Neural progenitor cell (in vitro differentiated cells): ENCODE measurements at regions not wholly inside any gene's neighbourhood (a gene's known extent, or its start where the extent isn't known, plus 50 kb on each side); places are given as distances from the start of the nearest gene placed in this dataset.

Experiments
- DNase-seq: peaks from one replicate; pipeline ENCODE4 v3.0.0-alpha.2; 2016; ENCODE audit warnings: low spot score
- H2AFZ ChIP-seq: fragments of 200-600 bp; sonication (generic); replicated peaks from 2 replicates; pipeline ENCODE4 v1.6.1; 2016; ENCODE audit warnings: antibody characterized with exemption
- H3F3A ChIP-seq: fragments of 200-600 bp; sonication (generic); 2 replicates; pipeline ENCODE4 v1.6.1; 2016; ENCODE audit warnings: antibody characterized with exemption, low read depth
- H3K27ac ChIP-seq: fragments of 200-600 bp; sonication (generic); 2 replicates; pipeline ENCODE4 v1.5.1; 2016; ENCODE audit warnings: mild to moderate bottlenecking
- H3K27me3 ChIP-seq: fragments of 200-600 bp; sonication (generic); 2 replicates; pipeline ENCODE4 v1.6.1; 2016; ENCODE audit warnings: mild to moderate bottlenecking, moderate library complexity
- H3K36me3 ChIP-seq: fragments of 200-600 bp; sonication (generic); 2 replicates; pipeline ENCODE4 v1.5.1; 2016
- H3K4me1 ChIP-seq: fragments of 200-600 bp; sonication (generic); 2 replicates; pipeline ENCODE4 v1.6.1; 2016; ENCODE audit warnings: mixed run types
- H3K4me2 ChIP-seq: fragments of 200-600 bp; sonication (generic); 2 replicates; pipeline ENCODE4 v1.6.1; 2016
- H3K4me3 ChIP-seq: fragments of 200-600 bp; sonication (generic); 2 replicates; pipeline ENCODE4 v1.5.1; 2016
- H3K79me2 ChIP-seq: fragments of 200-600 bp; sonication (generic); 2 replicates; pipeline ENCODE4 v1.6.1; 2016; ENCODE audit warnings: low read depth
- H3K9ac ChIP-seq: fragments of 200-600 bp; sonication (generic); 2 replicates; pipeline ENCODE4 v1.6.1; 2016
- H3K9me3 ChIP-seq: fragments of 200-600 bp; sonication (generic); 2 replicates; pipeline ENCODE4 v1.5.1; 2016; ENCODE audit warnings: low read depth
- H4K20me1 ChIP-seq: fragments of 200-600 bp; sonication (generic); 2 replicates; pipeline ENCODE4 v1.6.1; 2016; ENCODE audit warnings: low read depth
- H3K27ac Mint-ChIP-seq: 3 replicates; pipeline ENCODE4 v1.8.0; 2021; ENCODE audit warnings: mixed read lengths
- H3K27me3 Mint-ChIP-seq: 2 replicates; pipeline ENCODE4 v1.8.0; 2022; ENCODE audit warnings: low read depth, mild to moderate bottlenecking, inconsistent platforms, moderate library complexity, mixed read lengths; ENCODE audit not compliant: insufficient read depth
- H3K36me3 Mint-ChIP-seq: 3 replicates; pipeline ENCODE4 v1.8.0; 2021; ENCODE audit warnings: mixed read lengths
- H3K4me1 Mint-ChIP-seq: 3 replicates; pipeline ENCODE4 v1.8.0; 2021; ENCODE audit warnings: mixed read lengths
- H3K4me3 Mint-ChIP-seq: 3 replicates; pipeline ENCODE4 v1.8.0; 2021; ENCODE audit warnings: mild to moderate bottlenecking, moderate library complexity, mixed read lengths
- H3K9me3 Mint-ChIP-seq: 3 replicates; pipeline ENCODE4 v1.8.0; 2020; ENCODE audit warnings: mixed read lengths
- CTCF ChIP-seq: fragments of 200-600 bp; sonication (generic); IDR thresholded peaks from 2 replicates; pipeline ENCODE4 v1.5.1; 2017; ENCODE audit warnings: antibody characterized with exemption, mild to moderate bottlenecking
- EZH2 ChIP-seq: fragments of 200-600 bp; sonication (generic); IDR thresholded peaks from 2 replicates; pipeline ENCODE4 v1.6.1; 2017; ENCODE audit warnings: antibody characterized with exemption, mild to moderate bottlenecking, moderate library complexity
- EZH2phosphoT487 ChIP-seq: fragments of 200-600 bp; sonication (generic); IDR thresholded peaks from 2 replicates; pipeline ENCODE4 v1.6.1; 2017; ENCODE audit warnings: antibody characterized with exemption

- no peaks in the 10 kb centered on the region for H3K36me3 Mint-ChIP-seq
- Histone ChIP-seq H3K4me1 (no peaks in the 10 kb centered on the region), H3K9me3 (no peaks in the 10 kb centered on the region), H3K27me3 (no peaks in the 10 kb centered on the region), H3F3A (no peaks in the 10 kb centered on the region), H3K36me3 (no peaks in the 10 kb centered on the region), H4K20me1 (no peaks in the 10 kb centered on the region), H3K4me2 (no peak overlapping the region), H2AFZ (no peak overlapping the region), H3K9ac (no peak overlapping the region), H3K27ac (no peak overlapping the region), H3K4me3 (no peak overlapping the region), H3K79me2 (no peaks in the 10 kb centered on the region)
- DNase-seq: no peak
- no peaks in the 10 kb centered on the region for H3K4me1 Mint-ChIP-seq
- H3K9me3 Mint-ChIP-seq: no peaks in the 10 kb centered on the region
- H3K27ac Mint-ChIP-seq: no peak overlapping the region
- H3K27me3 Mint-ChIP-seq: no peaks in the 10 kb centered on the region
- TF ChIP-seq EZH2phosphoT487: no peak
- no peak for TF ChIP-seq CTCF
- TF ChIP-seq EZH2: no peak
- H3K4me3 Mint-ChIP-seq: no peak overlapping the region
Measured at GRCh38 chr16:59596693-59597092, 862.6 kb upstream of the GOT2 start.

GRCh38 chr16:59593194-59593661 is 859.1 kb upstream of the GOT2 start:
- no peaks in the 10 kb centered on the region for H3K79me2 ChIP-seq
- no peaks in the 10 kb centered on the region for H4K20me1 ChIP-seq
- H3K27ac ChIP-seq: no peak overlapping the region
- TF ChIP-seq EZH2phosphoT487 (no peak), CTCF (no peak), EZH2 (no peak)
- H3K27me3 ChIP-seq: no peaks in the 10 kb centered on the region
- no peaks in the 10 kb centered on the region for H3K9me3 Mint-ChIP-seq
- no peaks in the 10 kb centered on the region for H3K36me3 ChIP-seq
- no peak overlapping the region for H3K4me2 ChIP-seq
- no peak overlapping the region for H3K9ac ChIP-seq
- H2AFZ ChIP-seq: peak overlapping the region; percentile 39
- no peaks in the 10 kb centered on the region for H3K9me3 ChIP-seq
- no peaks in the 10 kb centered on the region for H3F3A ChIP-seq
- peaks cover 2% of the 10 kb centered on the region for H3K27me3 Mint-ChIP-seq
- no peaks in the 10 kb centered on the region for H3K36me3 Mint-ChIP-seq
- no peak for DNase-seq
- H3K4me3 ChIP-seq: no peak overlapping the region
- H3K4me1 Mint-ChIP-seq: no peaks in the 10 kb centered on the region
- H3K4me3 Mint-ChIP-seq: no peak overlapping the region
- H3K4me1 ChIP-seq: no peaks in the 10 kb centered on the region
- no peak overlapping the region for H3K27ac Mint-ChIP-seq

- Mint-ChIP-seq H3K27ac (no peak overlapping the region), H3K4me3 (no peak overlapping the region), H3K9me3 (no peaks in the 10 kb centered on the region), H3K27me3 (peaks cover 2% of the 10 kb centered on the region), H3K4me1 (no peaks in the 10 kb centered on the region), H3K36me3 (no peaks in the 10 kb centered on the region)
- H4K20me1 ChIP-seq: no peaks in the 10 kb centered on the region
- no peaks in the 10 kb centered on the region for H3F3A ChIP-seq
- no peak overlapping the region for H3K9ac ChIP-seq
- H3K9me3 ChIP-seq: no peaks in the 10 kb centered on the region
- no peaks in the 10 kb centered on the region for H3K36me3 ChIP-seq
- no peak overlapping the region for H3K27ac ChIP-seq
- no peaks in the 10 kb centered on the region for H3K27me3 ChIP-seq
- H3K79me2 ChIP-seq: no peaks in the 10 kb centered on the region
- no peak overlapping the region for H3K4me2 ChIP-seq
- no peak overlapping the region for H3K4me3 ChIP-seq
- no peaks in the 10 kb centered on the region for H3K4me1 ChIP-seq
- DNase-seq: no peak
- no peak for TF ChIP-seq EZH2
- no peak for TF ChIP-seq EZH2phosphoT487
- no peak for TF ChIP-seq CTCF
- H2AFZ ChIP-seq: no peak overlapping the region
Measured at GRCh38 chr16:59591480-59591879, 857.4 kb upstream of the GOT2 start.

- TF ChIP-seq CTCF (no peak), EZH2phosphoT487 (no peak), EZH2 (no peak)
- Histone ChIP-seq H3K4me3 (no peak overlapping the region), H3K9ac (no peak overlapping the region), H4K20me1 (no peaks in the 10 kb centered on the region), H3K27ac (no peak overlapping the region), H3F3A (no peaks in the 10 kb centered on the region), H2AFZ (no peak overlapping the region), H3K36me3 (no peaks in the 10 kb centered on the region), H3K27me3 (no peaks in the 10 kb centered on the region), H3K9me3 (no peaks in the 10 kb centered on the region), H3K4me2 (no peak overlapping the region), H3K79me2 (no peaks in the 10 kb centered on the region), H3K4me1 (no peaks in the 10 kb centered on the region)
- Mint-ChIP-seq H3K9me3 (no peaks in the 10 kb centered on the region), H3K27me3 (peaks cover 2% of the 10 kb centered on the region), H3K4me1 (no peaks in the 10 kb centered on the region), H3K27ac (no peak overlapping the region), H3K36me3 (no peaks in the 10 kb centered on the region), H3K4me3 (no peak overlapping the region)
- DNase-seq: no peak
Measured at GRCh38 chr16:59590845-59591244, 856.7 kb upstream of the GOT2 start.
